ENCODE measurements at regions not wholly inside any gene's neighbourhood (a gene's known extent, or its start where the extent isn't known, plus 50 kb on each side); places are given as distances from the start of the nearest gene placed in this dataset.

DNA sequence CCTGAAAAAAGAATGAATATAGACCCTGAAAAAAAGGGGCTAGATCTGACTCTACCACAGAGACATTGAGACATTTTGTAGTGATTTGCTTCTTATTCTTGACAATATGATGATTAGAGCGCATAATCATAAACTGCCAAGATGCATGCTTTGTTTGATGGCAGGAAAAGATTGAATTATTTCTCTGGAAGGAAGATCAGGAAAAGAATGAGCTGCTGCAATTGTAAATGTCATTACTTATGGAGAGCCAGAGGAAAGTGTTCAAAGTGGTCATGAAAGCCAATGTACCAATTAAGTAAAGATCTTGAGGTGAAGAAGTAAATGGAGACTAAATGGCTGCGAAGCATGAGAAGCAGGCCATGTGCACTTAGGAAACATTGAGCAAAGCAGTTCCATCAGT lies 126.4 kb upstream of the NXPH2 start:
- intact Hi-C loops (cut with micrococcal nuclease): no loop called here
- TF ChIP-seq CTCF (IDR thresholded peaks at IDR 0.05; ENCODE audit: borderline replicate concordance): no peak
- no peak overlapping the region for H3K4me3 ChIP-seq
- no peaks in the 10 kb centered on the region for H3K4me1 ChIP-seq
- no peaks in the 10 kb centered on the region for H3K36me3 ChIP-seq
- DNase-seq: no peak
- peaks cover 7% of the 10 kb centered on the region for H3K9me3 ChIP-seq (replicated peaks)
- no peak overlapping the region for H3K27ac ChIP-seq (replicated peaks)
- no peaks in the 10 kb centered on the region for H3K27me3 ChIP-seq (ENCODE audit: low read depth)

DNA sequence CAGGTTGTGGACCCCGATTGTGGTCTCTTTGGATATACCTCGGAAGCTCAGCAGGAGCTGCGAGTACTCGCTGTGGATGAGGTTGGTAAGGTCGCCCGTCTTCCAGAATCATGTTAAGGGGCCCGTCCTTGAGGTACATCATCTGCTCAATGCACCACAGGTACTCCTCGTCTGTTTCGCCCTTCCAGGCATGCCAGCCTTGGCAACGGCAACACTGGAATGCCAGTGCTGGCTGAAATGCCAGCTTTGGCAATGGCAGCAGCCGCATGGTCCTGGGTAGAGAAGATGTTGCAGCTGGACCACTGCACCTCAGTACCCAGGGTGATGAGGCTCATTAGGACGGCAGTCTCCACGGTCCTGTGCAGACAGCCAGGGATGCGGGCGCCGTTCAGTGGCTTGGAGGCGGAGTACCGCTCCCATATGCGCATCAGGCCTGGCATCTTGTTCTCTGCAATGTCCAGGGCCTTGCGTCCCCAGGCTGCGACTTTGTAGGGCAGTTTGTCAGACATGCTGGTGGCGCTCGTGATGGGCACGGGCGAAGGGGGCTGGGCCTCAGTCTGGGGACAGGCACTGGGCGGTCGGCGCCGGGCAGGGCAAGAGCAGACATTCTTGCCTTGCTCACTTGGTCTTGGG lies 122.2 kb upstream of the NXPH2 start:
- no peaks in the 10 kb centered on the region for H3K36me3 ChIP-seq
- H3K27ac ChIP-seq (replicated peaks): no peak overlapping the region
- intact Hi-C loops (cut with micrococcal nuclease): no loop called here
- peaks cover 7% of the 10 kb centered on the region for H3K9me3 ChIP-seq (replicated peaks)
- TF ChIP-seq CTCF (IDR thresholded peaks at IDR 0.05; ENCODE audit: borderline replicate concordance): no peak
- no peaks in the 10 kb centered on the region for H3K27me3 ChIP-seq (ENCODE audit: low read depth)
- H3K4me3 ChIP-seq: no peak overlapping the region
- H3K4me1 ChIP-seq: no peaks in the 10 kb centered on the region
- no peak for DNase-seq

DNA sequence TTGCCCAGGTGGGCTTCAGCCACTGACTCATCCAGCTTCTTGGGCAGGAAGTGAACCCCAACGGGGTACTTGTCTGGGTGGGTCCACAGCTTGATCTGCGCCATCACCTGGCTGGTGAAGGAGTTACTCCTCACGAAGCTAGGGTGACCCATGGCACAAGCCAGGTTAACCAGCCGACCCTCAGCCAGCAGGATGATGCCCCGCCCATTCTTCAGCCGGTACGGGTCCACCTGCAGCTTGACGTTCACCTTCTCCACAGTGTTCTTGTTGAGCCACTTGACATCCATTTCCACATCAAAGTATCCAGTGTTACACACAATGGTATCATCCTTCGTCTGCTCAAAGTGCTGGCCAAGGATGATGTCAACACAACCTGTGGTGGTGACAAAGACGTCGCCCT lies 121.3 kb upstream of the NXPH2 start:
- H3K27ac ChIP-seq (replicated peaks): no peak overlapping the region
- H3K4me1 ChIP-seq: no peaks in the 10 kb centered on the region
- H3K36me3 ChIP-seq: no peaks in the 10 kb centered on the region
- H3K4me3 ChIP-seq: no peak overlapping the region
- intact Hi-C loops (cut with micrococcal nuclease): no loop called here
- DNase-seq: no peak
- peaks cover 7% of the 10 kb centered on the region for H3K9me3 ChIP-seq (replicated peaks)
- no peaks in the 10 kb centered on the region for H3K27me3 ChIP-seq (ENCODE audit: low read depth)
- TF ChIP-seq CTCF (IDR thresholded peaks at IDR 0.05; ENCODE audit: borderline replicate concordance): no peak

- TF ChIP-seq CTCF (IDR thresholded peaks at IDR 0.05; ENCODE audit: borderline replicate concordance): no peak
- intact Hi-C loops (cut with micrococcal nuclease): no loop called here
- Histone ChIP-seq H3K27ac (replicated peaks) (no peak overlapping the region), H3K9me3 (replicated peaks) (peaks cover 13% of the 10 kb centered on the region), H3K4me3 (no peak overlapping the region), H3K36me3 (no peaks in the 10 kb centered on the region), H3K27me3 (ENCODE audit: low read depth) (no peaks in the 10 kb centered on the region), H3K4me1 (no peaks in the 10 kb centered on the region)
- no peak for DNase-seq
These were observed 118.7 kb upstream of the NXPH2 start for GRCh38 chr2:138898855-138899254.

DNA sequence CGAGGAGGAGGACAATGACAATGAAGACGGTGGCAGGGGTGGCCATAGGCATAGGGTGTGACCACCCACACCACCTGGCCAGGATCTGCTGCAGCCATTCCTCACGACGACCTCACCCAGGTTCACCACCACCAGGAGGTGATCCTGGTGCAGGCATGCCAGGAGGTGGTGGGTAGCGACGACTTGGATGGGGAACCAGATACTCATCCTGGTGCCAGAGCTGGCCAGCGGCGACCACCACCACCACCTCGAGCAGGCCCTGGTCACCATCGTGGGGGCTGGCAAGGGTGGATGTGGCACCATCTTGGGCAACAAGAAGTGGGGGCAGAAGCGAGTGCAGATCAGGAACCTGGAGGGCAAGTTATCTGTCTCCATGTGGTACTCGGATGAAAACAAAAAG lies 117.1 kb upstream of the NXPH2 start:
- no peak overlapping the region for H3K4me3 ChIP-seq
- peaks cover 8% of the 10 kb centered on the region for H3K9me3 ChIP-seq (replicated peaks)
- H3K27me3 ChIP-seq (ENCODE audit: low read depth): no peaks in the 10 kb centered on the region
- no peak for TF ChIP-seq CTCF (IDR thresholded peaks at IDR 0.05; ENCODE audit: borderline replicate concordance)
- no peaks in the 10 kb centered on the region for H3K4me1 ChIP-seq
- H3K27ac ChIP-seq (replicated peaks): no peak overlapping the region
- intact Hi-C loops (cut with micrococcal nuclease): no loop called here
- no peak for DNase-seq
- no peaks in the 10 kb centered on the region for H3K36me3 ChIP-seq
